K562 (cell line): ENCODE measurements at regions not wholly inside any gene's neighbourhood (a gene's known extent, or its start where the extent isn't known, plus 50 kb on each side); places are given as distances from the start of the nearest gene placed in this dataset.

Experiments used
- ATAC-seq: fragments of 200-7000 bp; cut with Tn5 transposase; 3 replicates; pipeline ENCODE4 v1.9.1; 2020; ENCODE audit warnings: moderate library complexity
- BruUV-seq: library from RNA; stranded (reverse); fragments of 400-500 nt; replicated peaks from 2 replicates; lab custom pipeline; 2021; lab: Mats Ljungman, UMichigan
- CTCF ChIA-PET: fragments of 300-600 bp; formaldehyde crosslinking; extraction: SDS; loops from one replicate; lab custom pipeline; 2021; ENCODE audit warnings: low intra/inter-chr PET ratio; lab: Yijun Ruan, JAX
- POLR2A ChIA-PET: fragments of 300-600, 350-650 bp; sonication (Branson Sonifier 250); formaldehyde crosslinking; extraction: SDS; loops from one replicate; lab custom pipeline; 2021; ENCODE audit warnings: antibody characterized with exemption, inconsistent platforms; lab: Yijun Ruan, JAX
- DNase-seq, 4 experiments: peaks; one replicate each; pipeline versions ENCODE4 v3.0.0 to v3.0.0-alpha.2; 2011 to 2018; ENCODE audit warnings: low spot score in 3 of 4, mixed read lengths in 3 of 4; ENCODE audit errors: extremely low read depth in 1 of 4
- FAIRE-seq: peaks from 2 replicates; lab custom pipeline; 2011; peaks lifted over from hg19 to GRCh38; lab: Jason Lieb, UNC
- H2AFZ ChIP-seq: 2 replicates; pipeline ENCODE4 v1.6.0; 2011; ENCODE audit warnings: low read depth, low read length, control low read depth, inconsistent platforms
- H3K27ac ChIP-seq: fragments of 200-600 bp; 3 replicates; pipeline ENCODE4 v1.8.0; 2011; ENCODE audit warnings: low read depth, mild to moderate bottlenecking, control low read depth, inconsistent platforms, low read length, moderate library complexity, mixed read lengths; ENCODE audit errors: extremely low read depth
- H3K27me3 ChIP-seq, 2 experiments: fragments of 300-600 bp in 1 of 2; 2 replicates in 1 of 2; 3 replicates in 1 of 2; pipeline versions ENCODE4 v1.6.0 to v1.8.0; 2011; ENCODE audit warnings: inconsistent platforms in 2 of 2, low read length in 2 of 2, mild to moderate bottlenecking in 1 of 2, mixed read lengths in 1 of 2, moderate library complexity in 1 of 2; ENCODE audit not compliant: control insufficient read depth in 2 of 2, insufficient read depth in 2 of 2
- H3K36me3 ChIP-seq: fragments of 300-600 bp; 3 replicates; pipeline ENCODE4 v1.8.0; 2011; ENCODE audit warnings: mild to moderate bottlenecking, low read length, inconsistent platforms; ENCODE audit not compliant: control insufficient read depth, insufficient read depth
- H3K4me1 ChIP-seq, 2 experiments: fragments of 200-600 bp in 1 of 2; replicated peaks in 1 of 2; 2 replicates in 1 of 2; 3 replicates in 1 of 2; pipeline versions ENCODE4 v1.5.1 to v1.8.0; 2011; ENCODE audit warnings: inconsistent platforms in 2 of 2, low read length in 2 of 2, mild to moderate bottlenecking in 1 of 2, mixed read lengths in 1 of 2, moderate library complexity in 1 of 2; ENCODE audit not compliant: control insufficient read depth in 2 of 2, insufficient read depth in 2 of 2
- H3K4me2 ChIP-seq: 2 replicates; pipeline ENCODE4 v1.6.1; 2011; ENCODE audit warnings: low read length, control low read depth, inconsistent platforms, mixed read lengths; ENCODE audit not compliant: insufficient read depth
- H3K4me3 ChIP-seq: fragments of 200-600 bp; sonication (generic), shearing (Covaris generic); 2 replicates; pipeline ENCODE4 v1.5.1; 2016; ENCODE audit warnings: control low read depth, inconsistent platforms
- H3K79me2 ChIP-seq: fragments of 200-600 bp; 3 replicates; pipeline ENCODE4 v1.8.0; 2011; ENCODE audit warnings: low read length, inconsistent platforms; ENCODE audit not compliant: control insufficient read depth, insufficient read depth
- H3K9ac ChIP-seq, 2 experiments: 2 replicates each; pipeline versions ENCODE4 v1.6.0 to v1.6.1; 2011; ENCODE audit warnings: low read depth in 2 of 2, low read length in 2 of 2, control low read depth in 1 of 2, inconsistent platforms in 1 of 2, mild to moderate bottlenecking in 1 of 2, mixed read lengths in 1 of 2; ENCODE audit not compliant: insufficient read depth in 1 of 2
- H3K9me1 ChIP-seq: one replicate; pipeline ENCODE4 v1.6.0; 2011; ENCODE audit warnings: inconsistent platforms, mild to moderate bottlenecking, low read length, moderate library complexity; ENCODE audit not compliant: control insufficient read depth, insufficient read depth
- H3K9me3 ChIP-seq: replicated peaks from 2 replicates; pipeline ENCODE4 v1.5.1; 2011; ENCODE audit warnings: low read depth, low read length, inconsistent platforms; ENCODE audit not compliant: control insufficient read depth, insufficient read depth
- H4K20me1 ChIP-seq: replicated peaks from 2 replicates; pipeline ENCODE4 v1.6.1; 2011; ENCODE audit warnings: low read length, inconsistent platforms, mixed read lengths; ENCODE audit not compliant: control insufficient read depth, insufficient read depth
- CBX3 ChIP-seq, 2 experiments: IDR thresholded peaks; 1 replicate in 1 of 2; 2 replicates in 1 of 2; pipeline ENCODE4 v1.6.1; 2012; ENCODE audit warnings: inconsistent platforms in 2 of 2, low read length in 2 of 2, borderline replicate concordance in 1 of 2, control low read depth in 1 of 2
- HOMEZ ChIP-seq: fragments of 250-450 bp; sonication (Bioruptor Pico); IDR thresholded peaks from 2 replicates; pipeline ENCODE4 v1.4.0; 2020; ENCODE audit warnings: mild to moderate bottlenecking, moderate library complexity
- NCOA4 ChIP-seq: fragments of 450-650 bp; IDR thresholded peaks from 2 replicates; pipeline ENCODE4 v1.6.1; 2018; ENCODE audit warnings: mild to moderate bottlenecking; ENCODE audit not compliant: partially characterized antibody
- SREBF2 ChIP-seq: sonication (generic); formaldehyde crosslinking; IDR thresholded peaks from 2 replicates; pipeline ENCODE4 v1.4.0; 2020; ENCODE audit warnings: mild to moderate bottlenecking, missing genetic modification reagents
- TAF7 ChIP-seq: fragments of 450-650 bp; IDR thresholded peaks from 2 replicates; pipeline ENCODE4 v1.6.1; 2016; ENCODE audit warnings: missing genetic modification characterization, missing compliant biosample characterization
- ZBTB49 ChIP-seq: sonication (generic); formaldehyde crosslinking; IDR thresholded peaks from 2 replicates; pipeline ENCODE4 v1.8.0; 2022; ENCODE audit warnings: missing genetic modification reagents, mild to moderate bottlenecking, borderline replicate concordance
- ZNF134 ChIP-seq: fragments of 250-450 bp; sonication (Bioruptor Pico); conservative IDR thresholded peaks from 2 replicates; pipeline ENCODE4 v1.4.0; 2020
- WGBS: fragments of 100-300 bp; shearing (Covaris generic); methylation state at CpG from one replicate; pipeline ENCODE4 v1.1.6; 2016; ENCODE audit warnings: low coverage, mixed read lengths; ENCODE audit not compliant: insufficient coverage; ENCODE audit errors: missing lambda C conversion rate; 5-methylcytosine and 5-hydroxymethylcytosine counted together
- in situ Hi-C: fragments of 300-500 bp; cut with MboI; formaldehyde crosslinking; loops from 4 replicates; pipeline ENCODE4 v1.15.0; 2018; ENCODE audit warnings: inconsistent platforms, mixed read lengths
- intact Hi-C: fragments of 100-400 bp; cut with micrococcal nuclease; formaldehyde crosslinking; loops from 2 replicates; pipeline ENCODE4 v1.14.2; 2022

- FAIRE-seq (no peak), DNase-seq (no peak), ATAC-seq (no peak)
- whole genome bisulfite sequencing, result 0% methylated on average over 3 of the region's 3 CpGs
- Histone ChIP-seq H2AFZ (no peak overlapping the region), H3K9me1 (no peaks in the 10 kb centered on the region), H4K20me1 (no peaks in the 10 kb centered on the region), H3K4me2 (no peak overlapping the region), H3K9ac (no peak overlapping the region), H3K4me3 (no peak overlapping the region), H3K36me3 (no peaks in the 10 kb centered on the region), H3K4me1 (no peaks in the 10 kb centered on the region), H3K27ac (no peak overlapping the region), H3K27me3 (no peaks in the 10 kb centered on the region), H3K79me2 (no peaks in the 10 kb centered on the region), H3K9me3 (no peaks in the 10 kb centered on the region)
- BruUV-seq, result no TSS peak
- in situ Hi-C loops (no loop called here), intact Hi-C loops (no loop called here)
- ChIA-PET CTCF (no interaction called here), POLR2A (no interaction called here)
- TF ChIP-seq NCOA4 (no peak), ZNF134 (CRISPR knock-in tag) (no peak), ZBTB49 (no peak), TAF7 (tag) (no peak), HOMEZ (no peak), CBX3 (IDR thresholded peaks at IDR 0.05; ENCODE audit: borderline replicate concordance in 1 of 2, low read length in 2 of 2) (no peak), SREBF2 (CRISPR knock-in tag) (no peak)
Observed at GRCh38 chr14:28577187-28577586, 189.4 kb upstream of the FOXG1 start.
